Neural cell (in vitro differentiated cells): ENCODE measurements at regions not wholly inside any gene's neighbourhood (a gene's known extent, or its start where the extent isn't known, plus 50 kb on each side); places are given as distances from the start of the nearest gene placed in this dataset.

Experiments used
- EP300 ChIP-seq: fragments of 450-650 bp; conservative IDR thresholded peaks from 2 replicates; pipeline ENCODE4 v1.6.1; 2014; ENCODE audit warnings: antibody characterized with exemption, mild to moderate bottlenecking, moderate library complexity; ENCODE audit not compliant: poor library complexity, severe bottlenecking
- EZH2 ChIP-seq: fragments of 200-600, 300-800 bp; shearing (Covaris generic), sonication (generic); IDR thresholded peaks from 2 replicates; pipeline ENCODE4 v1.6.1; 2014; ENCODE audit warnings: antibody characterized with exemption, low read length, borderline replicate concordance, mild to moderate bottlenecking; ENCODE audit not compliant: insufficient read depth, poor library complexity, severe bottlenecking
- MXI1 ChIP-seq: fragments of 450-650 bp; conservative IDR thresholded peaks from 2 replicates; pipeline ENCODE4 v1.6.1; 2014; ENCODE audit warnings: antibody characterized with exemption, mild to moderate bottlenecking; ENCODE audit not compliant: poor library complexity, severe bottlenecking
- POLR2AphosphoS5 ChIP-seq: IDR thresholded peaks from 2 replicates; pipeline ENCODE4 v1.6.1; 2012
- RAD21 ChIP-seq: fragments of 450-650 bp; conservative IDR thresholded peaks from 2 replicates; pipeline ENCODE4 v1.6.1; 2014; ENCODE audit warnings: antibody characterized with exemption, mild to moderate bottlenecking, moderate library complexity
- SMC3 ChIP-seq: fragments of 450-650 bp; conservative IDR thresholded peaks from 2 replicates; pipeline ENCODE4 v1.6.1; 2014; ENCODE audit warnings: antibody characterized with exemption, mild to moderate bottlenecking, moderate library complexity; ENCODE audit not compliant: poor library complexity
- TAF1 ChIP-seq: IDR thresholded peaks from 2 replicates; pipeline ENCODE4 v1.6.1; 2012; ENCODE audit warnings: low read depth
- TF ChIP-seq, protein P1 (sequence below): fragments of 450-650 bp; IDR thresholded peaks from 2 replicates; pipeline ENCODE4 v1.5.1; 2014; ENCODE audit warnings: antibody characterized with exemption, mild to moderate bottlenecking, moderate library complexity; ENCODE audit not compliant: poor library complexity, severe bottlenecking
- TF ChIP-seq, protein P2 (sequence below): IDR thresholded peaks from 2 replicates; pipeline ENCODE4 v1.6.1; 2012; ENCODE audit warnings: borderline replicate concordance

DNA sequence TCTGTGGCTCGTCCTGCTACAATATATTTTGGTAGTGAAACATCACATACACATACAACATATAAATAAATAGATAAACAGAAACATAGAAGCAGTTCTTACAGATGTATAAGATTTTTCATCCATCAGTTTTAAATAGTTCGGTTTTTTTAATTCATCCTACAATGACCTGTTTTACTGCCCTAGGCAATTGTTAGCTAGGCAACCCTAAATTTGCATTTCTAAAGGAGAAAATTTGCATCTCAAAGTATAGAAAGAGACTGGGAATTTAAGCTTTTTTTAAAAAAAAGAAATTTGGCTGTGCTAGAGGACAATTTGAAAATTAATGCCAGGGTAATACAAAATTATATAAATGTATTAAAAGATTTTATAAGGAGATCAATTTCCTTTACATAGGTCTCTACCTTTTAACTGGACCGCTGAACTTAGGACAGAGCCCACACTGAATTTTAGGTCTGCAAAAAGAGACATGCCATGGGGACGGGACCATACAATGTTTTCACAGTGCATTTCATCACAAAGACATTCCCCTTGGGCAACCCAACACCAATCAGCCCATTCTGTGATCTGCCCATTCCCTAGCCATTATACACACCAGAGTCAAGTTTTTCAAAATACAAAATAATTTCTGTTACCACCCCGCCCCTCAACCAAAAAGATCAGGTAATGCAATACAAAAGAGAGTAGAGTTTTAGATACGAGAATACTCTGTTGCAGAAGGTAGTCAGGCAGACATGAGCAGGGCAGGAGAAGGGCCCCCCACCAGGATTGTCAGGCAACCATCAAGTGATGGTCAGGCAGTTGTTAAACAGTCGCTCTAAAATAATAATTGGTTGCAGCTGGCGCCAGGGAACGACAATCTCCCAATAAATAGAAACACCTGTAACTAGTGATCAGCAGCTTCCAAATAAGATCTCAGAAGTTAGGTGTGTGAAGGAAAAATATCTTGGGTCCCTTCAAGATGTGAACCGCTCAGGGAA is 299.7 kb upstream of the SGCG start:
- TF ChIP-seq, protein P1, sequence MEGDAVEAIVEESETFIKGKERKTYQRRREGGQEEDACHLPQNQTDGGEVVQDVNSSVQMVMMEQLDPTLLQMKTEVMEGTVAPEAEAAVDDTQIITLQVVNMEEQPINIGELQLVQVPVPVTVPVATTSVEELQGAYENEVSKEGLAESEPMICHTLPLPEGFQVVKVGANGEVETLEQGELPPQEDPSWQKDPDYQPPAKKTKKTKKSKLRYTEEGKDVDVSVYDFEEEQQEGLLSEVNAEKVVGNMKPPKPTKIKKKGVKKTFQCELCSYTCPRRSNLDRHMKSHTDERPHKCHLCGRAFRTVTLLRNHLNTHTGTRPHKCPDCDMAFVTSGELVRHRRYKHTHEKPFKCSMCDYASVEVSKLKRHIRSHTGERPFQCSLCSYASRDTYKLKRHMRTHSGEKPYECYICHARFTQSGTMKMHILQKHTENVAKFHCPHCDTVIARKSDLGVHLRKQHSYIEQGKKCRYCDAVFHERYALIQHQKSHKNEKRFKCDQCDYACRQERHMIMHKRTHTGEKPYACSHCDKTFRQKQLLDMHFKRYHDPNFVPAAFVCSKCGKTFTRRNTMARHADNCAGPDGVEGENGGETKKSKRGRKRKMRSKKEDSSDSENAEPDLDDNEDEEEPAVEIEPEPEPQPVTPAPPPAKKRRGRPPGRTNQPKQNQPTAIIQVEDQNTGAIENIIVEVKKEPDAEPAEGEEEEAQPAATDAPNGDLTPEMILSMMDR = no peak
- no peak for TF ChIP-seq EP300
- no peak for TF ChIP-seq EZH2
- TF ChIP-seq POLR2AphosphoS5 = no peak
- TF ChIP-seq SMC3 = no peak
- no peak for TF ChIP-seq TAF1
- TF ChIP-seq, protein P2, sequence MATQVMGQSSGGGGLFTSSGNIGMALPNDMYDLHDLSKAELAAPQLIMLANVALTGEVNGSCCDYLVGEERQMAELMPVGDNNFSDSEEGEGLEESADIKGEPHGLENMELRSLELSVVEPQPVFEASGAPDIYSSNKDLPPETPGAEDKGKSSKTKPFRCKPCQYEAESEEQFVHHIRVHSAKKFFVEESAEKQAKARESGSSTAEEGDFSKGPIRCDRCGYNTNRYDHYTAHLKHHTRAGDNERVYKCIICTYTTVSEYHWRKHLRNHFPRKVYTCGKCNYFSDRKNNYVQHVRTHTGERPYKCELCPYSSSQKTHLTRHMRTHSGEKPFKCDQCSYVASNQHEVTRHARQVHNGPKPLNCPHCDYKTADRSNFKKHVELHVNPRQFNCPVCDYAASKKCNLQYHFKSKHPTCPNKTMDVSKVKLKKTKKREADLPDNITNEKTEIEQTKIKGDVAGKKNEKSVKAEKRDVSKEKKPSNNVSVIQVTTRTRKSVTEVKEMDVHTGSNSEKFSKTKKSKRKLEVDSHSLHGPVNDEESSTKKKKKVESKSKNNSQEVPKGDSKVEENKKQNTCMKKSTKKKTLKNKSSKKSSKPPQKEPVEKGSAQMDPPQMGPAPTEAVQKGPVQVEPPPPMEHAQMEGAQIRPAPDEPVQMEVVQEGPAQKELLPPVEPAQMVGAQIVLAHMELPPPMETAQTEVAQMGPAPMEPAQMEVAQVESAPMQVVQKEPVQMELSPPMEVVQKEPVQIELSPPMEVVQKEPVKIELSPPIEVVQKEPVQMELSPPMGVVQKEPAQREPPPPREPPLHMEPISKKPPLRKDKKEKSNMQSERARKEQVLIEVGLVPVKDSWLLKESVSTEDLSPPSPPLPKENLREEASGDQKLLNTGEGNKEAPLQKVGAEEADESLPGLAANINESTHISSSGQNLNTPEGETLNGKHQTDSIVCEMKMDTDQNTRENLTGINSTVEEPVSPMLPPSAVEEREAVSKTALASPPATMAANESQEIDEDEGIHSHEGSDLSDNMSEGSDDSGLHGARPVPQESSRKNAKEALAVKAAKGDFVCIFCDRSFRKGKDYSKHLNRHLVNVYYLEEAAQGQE = no peak
- TF ChIP-seq RAD21 = no peak
- no peak for TF ChIP-seq MXI1
